ENCODE measurements at regions not wholly inside any gene's neighbourhood (a gene's known extent, or its start where the extent isn't known, plus 50 kb on each side); places are given as distances from the start of the nearest gene placed in this dataset.
"Not testable (repeated sequence)": the region's sequence is repeated elsewhere in the genome, so short reads cannot be mapped to it uniquely, and the experiment has no call there.

GRCh38 chr3:159238646-159239045 lies 436.8 kb downstream of the MFSD1 start:
- DNase-seq, result no peak

GRCh38 chr3:159239059-159239458 lies 437.2 kb downstream of the MFSD1 start:
- peak; percentile 65 for DNase-seq

DNA sequence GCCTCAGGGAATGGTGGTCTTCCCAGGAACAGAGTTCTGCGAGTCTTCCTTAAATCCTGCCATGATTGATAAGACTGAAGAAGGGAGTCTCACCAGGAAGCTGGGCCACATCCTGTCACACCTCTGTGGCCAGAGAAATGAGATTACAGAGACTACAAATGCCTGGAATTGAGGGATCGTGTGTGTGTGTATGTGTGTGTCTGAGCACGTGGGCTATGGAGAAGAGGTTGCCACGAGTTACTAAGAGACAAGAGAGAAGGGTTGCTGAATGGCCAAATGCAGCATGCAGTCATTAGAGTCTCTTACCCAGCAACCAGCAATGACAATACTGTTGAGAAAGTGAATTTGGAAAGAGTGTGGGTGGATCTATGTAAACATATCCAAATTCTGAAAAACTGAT lies 443.1 kb downstream of the MFSD1 start:
- DNase-seq, result no peak

GRCh38 chr3:159245871-159246270 lies 444.0 kb downstream of the MFSD1 start:
- DNase-seq, result no peak

GRCh38 chr3:159246385-159246784 lies 444.5 kb downstream of the MFSD1 start:
- no peak for DNase-seq

- DNase-seq, result no peak
Measured at GRCh38 chr3:159249472-159250174, 447.8 kb downstream of the MFSD1 start.

DNA sequence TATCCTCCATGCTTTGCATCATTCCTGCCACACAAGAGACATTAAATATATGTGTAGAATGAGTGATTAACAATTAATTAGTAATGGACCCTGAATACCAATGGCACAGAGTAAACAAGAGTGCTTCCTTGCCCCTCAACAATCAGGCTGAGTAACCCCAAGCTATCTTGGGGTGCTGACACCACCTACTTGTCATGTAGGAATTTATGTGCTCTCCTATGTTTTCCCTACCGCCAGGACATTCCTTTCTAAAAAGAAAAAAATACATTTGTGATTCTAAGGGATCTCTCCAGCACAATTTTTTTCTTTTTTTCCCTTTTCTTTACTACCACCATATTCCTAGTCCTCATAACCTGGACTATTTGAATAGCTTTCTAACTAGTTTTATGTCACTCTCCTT lies 449.1 kb downstream of the MFSD1 start:
- no peak for DNase-seq

DNA sequence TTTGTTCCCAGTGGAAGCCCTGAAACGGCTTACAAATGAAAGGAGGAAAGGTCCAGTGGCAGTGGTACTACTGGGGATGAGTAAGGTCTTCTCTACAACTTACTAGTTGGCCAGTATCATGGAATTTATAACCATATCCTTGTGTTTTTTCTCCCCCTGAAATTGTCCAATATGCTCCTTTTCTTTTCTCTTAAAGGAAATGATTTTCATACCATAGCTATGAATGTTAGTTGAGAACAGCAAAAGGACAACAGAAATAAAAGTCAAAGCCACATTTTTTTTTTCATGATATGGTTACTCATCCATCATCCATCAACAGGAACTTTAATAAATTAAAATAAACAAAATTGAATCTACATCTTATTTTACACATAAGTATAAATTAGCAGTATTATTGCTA lies 450.4 kb downstream of the MFSD1 start:
- peak; percentile 82 for DNase-seq

DNA sequence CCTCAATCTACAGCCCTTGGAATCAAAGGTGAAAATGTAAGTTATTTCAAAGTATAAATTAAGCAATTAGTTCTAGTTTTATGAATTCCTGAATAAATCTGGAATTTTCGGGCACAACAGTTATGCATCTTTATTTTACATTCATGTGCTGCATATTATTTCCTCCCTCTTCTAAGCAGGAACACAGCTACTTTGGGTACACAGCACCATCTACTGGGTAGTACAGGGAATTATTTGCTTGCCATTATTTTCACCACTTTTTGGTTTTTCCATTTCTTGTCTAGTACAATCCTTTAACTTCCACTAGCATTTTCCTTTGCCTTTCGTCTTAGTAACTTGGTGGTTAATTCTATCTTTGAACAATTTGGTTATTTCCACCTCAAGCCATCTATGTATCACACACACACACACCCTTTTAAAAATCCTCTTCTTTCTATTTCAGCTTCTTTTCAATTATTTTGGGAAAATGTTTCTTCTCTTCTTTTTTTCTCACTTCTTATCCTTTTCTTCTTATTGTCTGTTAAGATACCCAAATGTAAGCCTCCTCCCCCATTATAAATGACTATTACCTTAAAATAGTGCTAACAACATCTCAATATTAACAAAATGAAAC lies 451.0 kb downstream of the MFSD1 start:
- peak; percentile 66 for DNase-seq

DNA sequence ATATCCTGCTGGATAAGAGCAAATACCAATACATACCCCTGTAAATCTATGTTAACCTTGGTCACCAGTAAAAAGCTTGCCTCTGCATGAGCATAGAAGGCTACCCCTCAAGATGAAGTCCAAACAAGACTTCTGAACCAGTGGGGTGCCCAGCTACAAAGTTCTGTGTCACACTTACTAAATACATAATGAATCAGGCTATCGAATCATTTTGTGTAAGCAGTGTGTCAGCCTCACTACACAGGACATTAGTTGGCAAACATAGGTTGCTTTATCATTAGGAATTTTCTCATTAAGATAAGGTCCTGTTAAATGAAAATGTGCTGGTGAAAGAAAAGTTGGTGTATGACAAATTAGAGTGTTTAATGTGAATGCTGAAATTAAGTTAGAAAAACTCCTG lies 452.0 kb downstream of the MFSD1 start:
- DNase-seq, result no peak

- no peak for DNase-seq
Measured at GRCh38 chr3:159257954-159258353, 456.1 kb downstream of the MFSD1 start.

- DNase-seq, result no peak
Measured at GRCh38 chr3:159258934-159259333, 457.1 kb downstream of the MFSD1 start.

GRCh38 chr3:159260049-159260662 lies 458.3 kb downstream of the MFSD1 start:
- peak; percentile 80 for DNase-seq

DNA sequence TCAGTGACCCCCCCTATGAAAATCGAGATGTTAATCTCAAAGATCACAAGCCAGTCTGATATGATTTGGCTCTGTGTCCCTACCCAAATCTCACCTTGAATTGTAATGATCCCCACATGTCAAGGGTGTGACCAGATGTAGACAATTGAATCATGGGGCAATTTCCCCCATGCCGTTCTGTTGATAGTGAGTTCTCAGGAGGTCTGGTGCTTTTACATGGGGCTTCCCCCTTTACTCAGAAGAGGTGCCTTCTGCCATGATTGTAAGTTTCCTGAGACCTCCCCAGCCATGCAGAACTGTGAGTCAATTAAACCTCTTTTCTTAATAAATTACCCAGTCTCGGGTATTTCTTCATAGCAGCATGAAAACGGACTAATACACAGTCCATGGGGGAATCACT lies 459.5 kb downstream of the MFSD1 start:
- DNase-seq, result not testable (repeated sequence)

DNA sequence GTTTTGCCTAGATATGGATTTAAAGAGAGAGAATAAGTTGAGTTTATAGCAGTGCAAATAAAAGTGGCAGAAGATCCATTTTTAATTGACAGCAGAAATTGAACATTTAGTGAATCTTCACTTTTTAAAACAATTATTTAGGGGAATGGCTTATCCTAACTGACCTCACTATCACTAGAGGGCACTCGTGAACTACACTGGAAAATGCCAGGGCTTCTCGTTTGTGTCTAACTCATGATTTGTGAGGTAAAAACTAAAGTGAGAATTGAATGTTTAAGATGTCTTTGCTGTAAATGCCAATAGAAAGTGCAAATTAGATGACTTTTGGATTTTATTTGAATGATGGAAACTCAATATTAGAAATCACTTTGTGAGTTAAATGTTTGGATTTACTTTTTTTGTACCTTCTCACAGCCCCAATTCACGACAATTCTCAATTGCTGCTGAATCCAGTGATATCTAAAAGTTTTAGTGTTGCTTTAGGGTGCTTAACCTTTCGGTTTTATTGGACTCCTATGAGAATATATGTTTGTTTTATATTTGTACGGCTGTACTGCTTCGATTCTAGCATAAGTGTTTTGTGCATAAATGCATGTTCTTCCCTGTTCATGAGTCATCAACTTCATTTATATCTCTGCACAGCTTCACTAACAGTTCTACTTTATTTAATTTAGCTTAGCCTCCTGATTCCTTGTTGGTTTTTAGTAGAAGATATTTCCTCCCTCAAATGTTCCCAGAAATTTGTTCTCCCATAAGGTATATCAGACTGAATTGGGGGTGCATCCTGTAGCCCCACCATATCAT lies 462.1 kb downstream of the MFSD1 start:
- DNase-seq, result peak; percentile 51

DNA sequence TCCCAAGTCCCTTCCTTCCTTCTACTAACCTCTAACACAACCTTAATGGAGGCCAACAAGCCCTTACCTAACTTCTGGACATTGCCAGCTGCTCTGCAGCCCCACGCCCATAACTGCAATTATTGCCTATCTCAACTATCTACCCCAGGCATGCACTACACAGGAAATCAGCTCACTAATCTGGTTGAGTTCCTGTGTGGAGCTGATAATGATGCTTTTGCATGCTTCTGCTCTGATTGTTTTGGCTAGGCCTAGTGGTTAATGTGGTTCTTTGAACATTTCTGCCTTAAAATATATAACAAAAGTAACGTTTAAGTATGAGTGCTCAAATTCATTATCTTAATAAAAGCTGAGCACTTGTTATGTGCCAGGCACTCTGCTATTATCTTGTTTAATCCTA lies 463.9 kb downstream of the MFSD1 start:
- no peak for DNase-seq

DNA sequence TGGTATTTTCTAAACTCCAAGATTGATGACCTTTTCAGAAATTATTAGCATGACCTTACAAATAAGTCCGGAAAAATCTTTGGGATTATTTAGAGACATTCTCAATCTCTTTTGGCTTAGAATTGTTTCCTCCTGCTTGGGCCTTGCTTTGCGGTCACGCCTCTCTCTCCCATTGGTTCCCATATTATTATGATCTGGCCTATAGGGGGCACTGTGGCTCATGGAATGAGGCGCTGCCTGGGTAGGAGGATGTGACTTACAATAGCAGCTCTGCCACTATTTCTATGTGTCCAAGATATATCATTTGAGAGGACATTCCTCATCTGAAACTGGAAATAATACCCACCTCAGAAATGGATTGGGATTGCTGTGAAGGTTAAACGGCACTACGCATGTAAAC lies 464.9 kb downstream of the MFSD1 start:
- DNase-seq, result peak; percentile 24

DNA sequence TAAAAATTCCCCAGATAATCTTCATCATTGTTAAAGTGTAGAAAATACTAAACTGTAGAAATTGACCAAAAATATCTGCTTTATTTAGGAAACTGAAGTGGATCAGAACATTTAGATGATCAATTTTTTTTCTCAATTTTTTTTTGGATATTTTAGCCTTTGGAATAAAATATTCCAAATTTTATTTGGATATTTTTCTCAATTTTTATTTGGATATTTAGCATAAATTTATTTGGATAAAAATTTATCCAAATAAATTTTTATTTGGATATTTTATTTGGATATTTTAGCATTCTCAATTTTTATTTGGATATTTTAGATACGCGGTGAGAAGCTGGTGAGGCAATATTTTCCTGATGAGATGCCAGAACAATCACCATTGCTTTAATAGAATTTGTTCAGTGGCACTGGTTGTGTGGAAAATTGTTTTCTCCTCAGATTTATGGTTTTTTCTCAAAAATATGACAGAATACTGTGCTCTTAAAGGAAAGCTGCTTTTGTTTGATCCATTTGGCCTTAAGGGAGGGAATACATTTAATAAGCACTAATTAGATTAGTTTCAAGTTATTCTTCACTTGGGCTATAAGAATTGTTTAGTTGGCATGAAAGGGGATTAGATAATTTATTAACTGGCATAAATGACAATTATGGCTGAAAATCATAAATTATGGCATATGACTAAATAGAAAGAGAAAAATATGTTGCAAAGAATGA lies 470.1 kb downstream of the MFSD1 start:
- DNase-seq, result no peak

DNA sequence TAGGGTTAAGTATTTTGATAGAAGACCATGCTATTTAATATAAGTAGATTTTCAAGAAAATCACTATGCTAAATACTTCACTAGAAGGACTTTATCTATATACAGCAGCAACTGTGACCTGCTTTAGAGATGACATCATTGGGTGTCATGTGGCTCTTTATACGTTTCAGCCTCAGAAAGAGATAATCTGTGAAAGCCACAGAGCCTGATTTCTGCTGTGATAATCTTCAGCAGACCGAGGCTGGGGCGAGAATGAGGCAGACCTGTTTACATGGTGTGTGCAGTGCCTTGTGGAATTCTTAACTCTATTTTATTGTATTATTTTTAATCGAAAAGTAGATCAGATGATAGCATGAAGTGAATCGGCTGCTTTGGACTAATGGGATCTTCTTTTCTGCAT lies 471.2 kb downstream of the MFSD1 start:
- DNase-seq, result no peak

- peak; percentile 40 for DNase-seq
Measured at GRCh38 chr3:159273608-159274007, 471.8 kb downstream of the MFSD1 start.

DNA sequence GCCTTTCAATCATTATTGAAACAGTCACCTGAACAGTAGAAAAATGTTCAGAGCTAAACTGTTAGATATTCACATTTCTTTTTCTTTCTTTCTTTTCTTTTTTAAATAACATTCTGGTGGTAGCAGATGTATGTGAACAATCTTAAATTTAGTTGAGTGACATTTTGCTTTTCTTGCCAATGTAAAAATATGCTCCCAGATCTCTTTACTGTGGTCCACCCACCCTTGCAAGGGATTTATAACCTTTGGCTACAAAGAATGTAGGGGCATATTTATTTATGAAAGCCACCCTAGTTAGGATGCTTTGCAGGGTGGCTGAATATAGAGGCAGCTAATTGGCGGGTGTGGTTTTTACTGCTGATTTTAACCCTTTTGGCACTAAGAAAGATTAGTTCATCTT lies 473.9 kb downstream of the MFSD1 start:
- no peak for DNase-seq

GRCh38 chr3:159277814-159278213 lies 476.0 kb downstream of the MFSD1 start:
- no peak for DNase-seq

All from fibroblast of skin of abdomen (primary cell).